ENCODE measurements at regions not wholly inside any gene's neighbourhood (a gene's known extent, or its start where the extent isn't known, plus 50 kb on each side); places are given as distances from the start of the nearest gene placed in this dataset.

DNA sequence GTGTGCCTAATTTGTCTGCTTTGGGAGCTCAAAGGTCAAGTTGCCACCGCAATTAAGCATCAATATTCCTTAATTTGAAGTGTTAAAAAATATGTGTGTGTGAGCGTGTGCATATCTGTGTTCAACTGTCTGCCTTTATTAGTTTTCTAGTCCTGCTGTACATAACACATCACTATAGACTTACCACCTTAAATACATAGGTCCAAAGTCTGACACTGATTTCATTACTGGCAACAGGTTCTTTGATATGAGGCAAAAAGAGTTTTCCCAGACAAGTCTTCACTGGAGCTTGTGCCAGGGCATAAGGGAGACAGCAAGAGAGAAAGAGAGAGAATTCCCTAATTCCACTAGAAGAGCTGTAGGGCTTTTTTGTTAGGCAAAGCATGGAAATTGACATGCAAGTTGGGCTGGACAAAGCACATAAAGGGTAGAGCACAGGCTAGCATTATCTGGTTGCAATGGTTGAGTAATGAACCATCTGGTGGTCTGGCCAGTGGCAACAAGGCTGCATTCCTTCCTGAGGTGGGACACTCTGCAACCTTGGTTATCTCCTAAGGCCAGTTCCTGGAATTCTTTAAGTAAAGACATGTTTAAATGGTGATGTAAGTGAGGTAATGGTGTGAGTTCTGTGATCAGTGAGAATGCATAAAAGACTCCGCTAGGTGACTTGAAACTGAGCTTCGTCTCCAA, 457.2 kb upstream of the ADAMTS5 start:
- H3K27ac ChIP-seq (ENCODE audit: extremely low read depth, low read depth, low read length) = no peak overlapping the region
- FAIRE-seq (no peak), DNase-seq (ENCODE audit: extremely low read depth in 1 of 4, low spot score in 3 of 4) (no peak), ATAC-seq (no peak)
- H3K27me3 ChIP-seq (ENCODE audit: control insufficient read depth in 2 of 2, insufficient read depth in 2 of 2, low read length in 2 of 2) = no peaks in the 10 kb centered on the region
- H3K36me3 ChIP-seq (ENCODE audit: control insufficient read depth, insufficient read depth, low read length) = no peaks in the 10 kb centered on the region
- no peaks in the 10 kb centered on the region for H3K9me3 ChIP-seq (replicated peaks; ENCODE audit: control insufficient read depth, insufficient read depth, low read depth, low read length)
- no peaks in the 10 kb centered on the region for H4K20me1 ChIP-seq (replicated peaks; ENCODE audit: control insufficient read depth, insufficient read depth, low read length)
- H3K4me3 ChIP-seq = no peak overlapping the region
- ChIA-PET POLR2A (no interaction called here), CTCF (ENCODE audit: low intra/inter-chr PET ratio) (no interaction called here)
- under 1% methylated on average over 4 of the region's 4 CpGs for WGBS (ENCODE audit: insufficient coverage, low coverage, missing lambda C conversion rate)
- H3K4me2 ChIP-seq (ENCODE audit: insufficient read depth, low read length) = no peak overlapping the region
- H3K9ac ChIP-seq (ENCODE audit: insufficient read depth in 1 of 2, low read depth in 2 of 2, low read length in 2 of 2) = no peak overlapping the region
- no peaks in the 10 kb centered on the region for H3K4me1 ChIP-seq (replicated peaks in 1 of 2; ENCODE audit: control insufficient read depth in 2 of 2, insufficient read depth in 2 of 2, low read length in 2 of 2)
- TF ChIP-seq ZNF347 (CRISPR knock-in tag; IDR thresholded peaks at IDR 0.05; ENCODE audit: low read depth) (no peak), HNRNPH1 (optimal IDR thresholded peaks at IDR 0.05; ENCODE audit: low read depth, low read length) (no peak), HNRNPL (IDR thresholded peaks at IDR 0.05; ENCODE audit: low read depth, low read length) (no peak), TCFL5 (CRISPR knock-in tag; conservative IDR thresholded peaks at IDR 0.05) (no peak), YBX1 (IDR thresholded peaks at IDR 0.05) (no peak), SRSF1 (IDR thresholded peaks at IDR 0.05; ENCODE audit: low read depth, low read length) (no peak), NONO (IDR thresholded peaks at IDR 0.05; ENCODE audit: low read depth in 2 of 2, low read length in 1 of 2) (no peak), POLR2H (tag; IDR thresholded peaks at IDR 0.05; ENCODE audit: low read depth) (no peak)
- no peak overlapping the region for H2AFZ ChIP-seq (ENCODE audit: low read depth, low read length)
- BruUV-seq (replicated peaks) = no TSS peak
- intact Hi-C loops (cut with micrococcal nuclease) (no loop called here), in situ Hi-C loops (cut with MboI) (no loop called here)
- H3K9me1 ChIP-seq (ENCODE audit: control insufficient read depth, insufficient read depth, low read length) = no peaks in the 10 kb centered on the region
- no peaks in the 10 kb centered on the region for H3K79me2 ChIP-seq (ENCODE audit: control insufficient read depth, insufficient read depth, low read length)
